Adrenal gland (tissue), 9 donors: ENCODE measurements at regions not wholly inside any gene's neighbourhood (a gene's known extent, or its start where the extent isn't known, plus 50 kb on each side); places are given as distances from the start of the nearest gene placed in this dataset.

Experiments
- DNase-seq, 7 donors: peaks; one replicate each; pipeline ENCODE4 v3.0.0-alpha.2; 2019 to 2020
- H3K27ac ChIP-seq, 5 donors: fragments of 200-600 bp; sonication (generic) in 4 of 5; 1 replicate in 3 of 5; 2 replicates in 2 of 5; pipeline versions ENCODE4 v1.5.1 to v1.8.0; 2016 to 2020; ENCODE audit warnings: mild to moderate bottlenecking in 1 of 5
- H3K27me3 ChIP-seq: fragments of 200-600 bp; 2 replicates; pipeline ENCODE4 v1.8.0; 2021
- H3K36me3 ChIP-seq, 2 donors: fragments of 200-600 bp; replicated peaks in 1 of 2; 1 replicate in 1 of 2; 2 replicates in 1 of 2; pipeline versions ENCODE4 v1.5.1 to v1.8.0; 2018 to 2022
- H3K4me1 ChIP-seq, 2 donors: fragments of 200-600 bp; replicated peaks in 1 of 2; 1 replicate in 1 of 2; 2 replicates in 1 of 2; pipeline versions ENCODE4 v1.5.1 to v1.8.0; 2018 to 2021
- H3K4me3 ChIP-seq, 4 donors: fragments of 200-600 bp; sonication (generic) in 3 of 4; one replicate each; pipeline ENCODE4 v1.5.1; 2016 to 2018
- H3K9me3 ChIP-seq, 3 donors: fragments of 200-600 bp; sonication (generic) in 1 of 3; replicated peaks in 1 of 3; 1 replicate in 2 of 3; 2 replicates in 1 of 3; pipeline versions ENCODE4 v1.5.1 to v1.8.0; 2016 to 2021
- POLR2A ChIP-seq, 2 donors: fragments of 450-650 bp; IDR thresholded peaks; one replicate each; pipeline ENCODE4 v1.6.1; 2017; ENCODE audit warnings: antibody characterized with exemption in 2 of 2, mild to moderate bottlenecking in 2 of 2, moderate library complexity in 1 of 2
- WGBS, 4 donors: extraction: QIAGEN DNeasy Blood & Tissue Kit in 2 of 4; methylation state at CpG; one replicate each; pipeline versions ENCODE4 v1.1.5 to v1.1.7; 2013 to 2017; 5-methylcytosine and 5-hydroxymethylcytosine counted together
- intact Hi-C, 2 donors: fragments of 100-400 bp; cut with DNase I; formaldehyde crosslinking; loops; one replicate each; pipeline versions ENCODE4 v1.14.1 to v1.15.0; 2022 to 2023
- TF ChIP-seq, protein P1 (sequence below), 6 experiments: fragments of 450-650 bp in 4 of 6; fragments of 200-600 bp in 2 of 6; sonication (generic) in 1 of 6; IDR thresholded peaks; 1 replicate in 5 of 6; 2 replicates in 1 of 6; pipeline versions ENCODE4 v1.5.1 to v1.8.0; 2016 to 2021; ENCODE audit warnings: antibody characterized with exemption in 6 of 6, mild to moderate bottlenecking in 2 of 6, moderate library complexity in 1 of 6
- donor health status: healthy with polysubstance abuse.
- donor health status: Bipolar disorder and iron deficiency.
- donor health status: DM: yes; HTN: yes; CAD: no.
- donor health status: DM: no; HTN: no; CAD: no.
- donor health status: DM: no; HTN: no; CAD: no.

DNA sequence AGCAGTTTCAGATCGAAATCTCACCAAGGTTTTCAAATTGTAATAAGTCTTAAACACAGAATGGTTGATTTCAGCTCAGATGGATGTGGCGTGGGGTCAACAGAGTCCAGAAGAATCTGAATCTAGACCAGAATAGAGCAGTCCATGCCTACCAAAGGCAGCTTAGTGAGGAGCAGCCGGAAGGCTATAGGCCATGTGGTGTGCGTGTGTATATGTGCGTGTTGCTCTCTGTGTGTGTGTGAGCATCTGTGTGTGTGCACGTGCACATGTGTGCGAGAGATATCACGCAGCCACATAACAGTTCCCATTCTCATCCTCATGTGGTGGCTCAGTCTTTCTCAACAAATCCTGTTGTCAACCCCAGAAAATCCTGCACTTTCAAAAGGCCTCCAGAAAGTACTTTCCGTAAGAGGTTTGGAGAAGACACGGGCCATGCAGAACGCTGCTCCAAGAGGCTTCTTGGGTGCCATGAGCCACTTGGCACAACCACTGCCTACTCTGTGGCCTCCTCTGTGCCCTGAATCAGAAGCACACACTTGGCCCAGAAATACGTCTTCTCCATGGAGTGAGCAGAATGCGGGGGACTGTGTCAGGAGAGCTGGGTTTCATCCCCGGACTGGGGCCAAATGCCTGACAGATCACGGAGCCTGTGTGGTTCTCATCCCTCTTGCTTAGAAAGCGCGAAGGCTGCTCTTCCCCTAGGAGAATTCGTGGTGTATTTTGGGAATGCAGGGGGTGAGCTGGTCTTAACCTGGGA is 67.3 kb downstream of the ACKR3 start:
- Histone ChIP-seq H3K4me3 (no peak overlapping the region), H3K9me3 (no peaks in the 10 kb centered on the region), H3K27ac (no peak overlapping the region), H3K27me3 (no peaks in the 10 kb centered on the region), H3K4me1 (no peaks in the 10 kb centered on the region), H3K36me3 (no peaks in the 10 kb centered on the region)
- DNase-seq = peak in 2 of 7 donors; percentile 9 to 20
- intact Hi-C loops = no loop called here
- WGBS, 4 donors = 89 to 93% (median 90%) methylated on average over 17 to 18 of the region's 18 CpGs
- no peak for TF ChIP-seq POLR2A (IDR thresholded peaks at IDR 0.05)
- TF ChIP-seq, protein P1, sequence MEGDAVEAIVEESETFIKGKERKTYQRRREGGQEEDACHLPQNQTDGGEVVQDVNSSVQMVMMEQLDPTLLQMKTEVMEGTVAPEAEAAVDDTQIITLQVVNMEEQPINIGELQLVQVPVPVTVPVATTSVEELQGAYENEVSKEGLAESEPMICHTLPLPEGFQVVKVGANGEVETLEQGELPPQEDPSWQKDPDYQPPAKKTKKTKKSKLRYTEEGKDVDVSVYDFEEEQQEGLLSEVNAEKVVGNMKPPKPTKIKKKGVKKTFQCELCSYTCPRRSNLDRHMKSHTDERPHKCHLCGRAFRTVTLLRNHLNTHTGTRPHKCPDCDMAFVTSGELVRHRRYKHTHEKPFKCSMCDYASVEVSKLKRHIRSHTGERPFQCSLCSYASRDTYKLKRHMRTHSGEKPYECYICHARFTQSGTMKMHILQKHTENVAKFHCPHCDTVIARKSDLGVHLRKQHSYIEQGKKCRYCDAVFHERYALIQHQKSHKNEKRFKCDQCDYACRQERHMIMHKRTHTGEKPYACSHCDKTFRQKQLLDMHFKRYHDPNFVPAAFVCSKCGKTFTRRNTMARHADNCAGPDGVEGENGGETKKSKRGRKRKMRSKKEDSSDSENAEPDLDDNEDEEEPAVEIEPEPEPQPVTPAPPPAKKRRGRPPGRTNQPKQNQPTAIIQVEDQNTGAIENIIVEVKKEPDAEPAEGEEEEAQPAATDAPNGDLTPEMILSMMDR (IDR thresholded peaks at IDR 0.05) = no peak

DNA sequence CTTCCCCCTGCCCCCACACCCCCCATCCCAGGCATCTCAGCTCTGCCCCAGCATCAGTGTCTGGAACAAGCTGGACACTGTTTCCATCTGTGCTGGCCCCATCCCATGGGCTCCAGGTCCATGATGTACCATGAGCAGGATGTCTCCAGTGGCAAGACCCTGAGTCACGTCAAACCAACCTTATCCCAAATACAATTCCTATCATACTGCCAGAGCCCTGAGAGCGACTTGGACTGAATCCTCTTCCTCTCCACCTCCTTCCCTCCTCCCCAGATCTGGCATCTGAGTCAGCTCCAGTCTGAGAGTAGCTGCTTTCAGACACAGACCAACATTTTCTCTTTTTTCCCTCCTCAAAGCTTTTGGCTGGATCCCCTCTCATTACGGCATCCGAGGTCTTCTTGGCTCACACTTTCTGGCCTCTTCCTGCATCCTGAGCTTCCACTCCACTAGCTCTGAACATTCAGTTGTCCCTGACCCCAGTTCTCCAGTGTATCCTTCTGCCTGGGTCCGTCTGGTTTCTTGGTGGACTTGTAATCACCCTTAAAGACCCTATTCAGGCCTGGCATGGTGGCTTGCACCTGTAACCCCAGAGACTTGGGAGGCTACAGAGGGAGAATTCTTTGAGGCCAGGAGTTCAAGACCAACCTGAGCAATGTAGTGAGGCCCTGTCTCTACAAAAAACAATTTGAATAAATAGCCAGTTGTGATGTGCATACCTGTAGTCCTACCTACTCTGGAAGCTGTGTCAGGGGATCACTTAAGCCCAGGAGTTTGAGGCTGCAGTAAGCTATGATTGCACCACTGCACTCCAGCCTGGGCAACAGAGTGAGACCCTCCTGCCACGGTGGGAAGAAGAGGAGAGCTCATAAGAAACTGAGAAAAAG is 68.3 kb downstream of the ACKR3 start:
- TF ChIP-seq, protein P1 (IDR thresholded peaks at IDR 0.05) = no peak
- TF ChIP-seq POLR2A (IDR thresholded peaks at IDR 0.05) = no peak
- no peaks in the 10 kb centered on the region for H3K4me1 ChIP-seq
- H3K36me3 ChIP-seq = no peaks in the 10 kb centered on the region
- no peak overlapping the region for H3K4me3 ChIP-seq
- no peak overlapping the region for H3K27ac ChIP-seq
- no peaks in the 10 kb centered on the region for H3K9me3 ChIP-seq
- DNase-seq = peak in 1 of 7 donors; percentile 3
- no peaks in the 10 kb centered on the region for H3K27me3 ChIP-seq
- WGBS, 4 donors = 63 to 72% (median 70%) methylated on average over 6 of the region's 6 CpGs
- intact Hi-C loops = no loop called here

DNA sequence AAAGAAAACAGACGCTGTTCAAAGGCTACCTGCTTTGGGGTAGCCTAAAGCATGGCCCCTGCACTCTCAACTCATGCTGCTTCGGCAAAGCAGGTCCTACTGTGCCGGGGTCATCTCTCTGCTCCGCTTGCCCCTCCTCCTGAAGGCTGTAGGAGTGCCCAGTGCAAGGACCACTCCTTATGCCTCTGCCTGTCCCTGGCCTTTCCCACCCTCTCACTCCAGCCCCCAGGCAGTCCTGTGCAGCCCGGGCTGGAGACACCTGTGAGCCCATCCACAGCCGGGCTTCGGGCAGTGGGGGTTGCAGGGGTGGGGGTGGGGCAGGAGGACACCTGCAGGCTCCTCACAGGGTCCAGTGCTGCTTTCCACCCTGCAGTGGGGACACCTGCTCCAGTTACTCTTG is 69.1 kb downstream of the ACKR3 start:
- no peaks in the 10 kb centered on the region for H3K4me1 ChIP-seq
- 72 to 84% (median 81%) methylated on average over 4 to 7 of the region's 7 CpGs for WGBS, 4 donors
- no peaks in the 10 kb centered on the region for H3K36me3 ChIP-seq
- H3K27ac ChIP-seq = no peak overlapping the region
- H3K27me3 ChIP-seq = no peaks in the 10 kb centered on the region
- intact Hi-C loops = no loop called here
- TF ChIP-seq, protein P1 (IDR thresholded peaks at IDR 0.05) = no peak
- TF ChIP-seq POLR2A (IDR thresholded peaks at IDR 0.05) = no peak
- no peaks in the 10 kb centered on the region for H3K9me3 ChIP-seq
- no peak overlapping the region for H3K4me3 ChIP-seq
- DNase-seq = no peak

DNA sequence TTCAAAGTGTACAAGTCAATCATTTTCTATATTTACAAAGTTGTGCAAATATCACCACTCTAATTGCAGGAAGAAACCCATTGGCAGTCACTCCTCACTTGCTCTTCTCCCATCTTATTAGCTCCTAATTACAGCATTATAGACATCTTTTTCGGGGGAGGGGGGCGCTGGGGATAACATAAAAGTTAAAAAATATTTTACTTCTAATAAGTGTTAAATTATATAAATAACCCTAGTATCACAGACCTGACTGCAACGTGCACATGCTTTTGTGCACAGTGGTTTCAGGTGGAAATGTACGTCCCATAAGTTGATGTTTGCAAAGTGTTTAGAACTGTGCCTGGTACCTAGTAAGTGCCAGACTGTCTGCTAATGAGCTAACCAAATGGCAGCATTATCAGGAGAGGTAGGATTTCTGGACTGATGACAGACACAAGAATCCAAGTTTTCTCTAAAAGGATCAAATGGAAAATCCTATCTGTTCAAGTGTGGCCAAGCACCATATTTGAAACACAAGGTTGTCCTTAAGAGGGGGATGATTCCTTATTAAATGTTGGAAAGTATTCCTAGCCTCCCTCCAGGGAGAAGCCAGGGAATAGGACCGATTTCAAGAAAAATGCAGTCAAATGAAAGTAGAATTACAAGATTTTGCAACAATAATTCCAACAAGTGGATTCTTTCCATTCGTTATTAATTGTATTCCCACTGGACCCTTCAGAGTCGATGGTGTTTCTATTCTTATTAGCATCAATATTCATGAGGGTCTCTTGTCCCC is 70.0 kb downstream of the ACKR3 start:
- Histone ChIP-seq H3K36me3 (no peaks in the 10 kb centered on the region), H3K27me3 (no peaks in the 10 kb centered on the region), H3K9me3 (no peaks in the 10 kb centered on the region), H3K4me1 (no peaks in the 10 kb centered on the region), H3K4me3 (no peak overlapping the region), H3K27ac (no peak overlapping the region)
- intact Hi-C loops = no loop called here
- 70 to 75% (median 73%) methylated on average over 7 of the region's 7 CpGs for WGBS, 4 donors
- no peak for DNase-seq
- TF ChIP-seq, protein P1 (IDR thresholded peaks at IDR 0.05) = no peak
- no peak for TF ChIP-seq POLR2A (IDR thresholded peaks at IDR 0.05)
